ENCODE measurements at regions not wholly inside any gene's neighbourhood (a gene's known extent, or its start where the extent isn't known, plus 50 kb on each side); places are given as distances from the start of the nearest gene placed in this dataset.
A peak's percentile ranks its signal among the peaks of the same experiment; 100 is the strongest.

DNA sequence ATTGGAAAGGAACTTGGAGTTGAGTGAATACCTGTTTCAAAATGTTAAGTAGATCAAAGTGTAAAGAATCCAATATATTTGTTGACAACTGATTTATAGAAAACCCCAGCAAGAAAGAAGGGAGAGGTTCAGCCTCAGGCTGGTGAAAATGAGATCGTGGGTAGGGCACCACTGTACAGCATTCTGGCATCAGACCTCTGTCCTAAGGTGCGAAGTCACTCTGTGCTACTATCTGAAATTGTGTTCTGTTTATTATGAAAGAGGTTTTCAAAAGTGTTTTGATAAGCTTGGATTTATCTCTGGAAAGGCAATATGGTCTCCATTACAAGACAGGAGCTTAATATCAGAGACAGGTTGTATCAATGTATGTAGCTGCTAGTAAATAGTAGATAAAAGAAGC is 80.5 kb upstream of the MAP4K3 start:
- DNase-seq (no peak), ATAC-seq (ENCODE audit: insufficient read depth, low FRiP score) (no peak)
- Histone ChIP-seq H3K27me3 (ENCODE audit: control insufficient read depth in 3 of 3, insufficient read depth in 3 of 3, low read length in 2 of 3) (no peaks in the 10 kb centered on the region), H3K27ac (ENCODE audit: low read depth in 1 of 2, low read length in 1 of 2) (peak overlapping the region; percentile 83 to 91), H3K9me3 (ENCODE audit: control insufficient read depth in 4 of 4, insufficient read depth in 3 of 4, low read length in 3 of 4) (peaks cover 0 to 5% (median 2%) of the 10 kb centered on the region in 4 donors), H3K4me1 (ENCODE audit: control insufficient read depth in 5 of 5, insufficient read depth in 5 of 5, low read length in 5 of 5) (peaks cover 0 to 39% (median 16%) of the 10 kb centered on the region in 5 donors), H3K4me3 (no peak overlapping the region), H3K9ac (ENCODE audit: insufficient read depth in 1 of 2, low read length in 2 of 2) (no peak overlapping the region), H3K36me3 (ENCODE audit: control insufficient read depth in 4 of 4, insufficient read depth in 4 of 4, low read length in 4 of 4) (no peaks in the 10 kb centered on the region)
- TF ChIP-seq, protein P1, sequence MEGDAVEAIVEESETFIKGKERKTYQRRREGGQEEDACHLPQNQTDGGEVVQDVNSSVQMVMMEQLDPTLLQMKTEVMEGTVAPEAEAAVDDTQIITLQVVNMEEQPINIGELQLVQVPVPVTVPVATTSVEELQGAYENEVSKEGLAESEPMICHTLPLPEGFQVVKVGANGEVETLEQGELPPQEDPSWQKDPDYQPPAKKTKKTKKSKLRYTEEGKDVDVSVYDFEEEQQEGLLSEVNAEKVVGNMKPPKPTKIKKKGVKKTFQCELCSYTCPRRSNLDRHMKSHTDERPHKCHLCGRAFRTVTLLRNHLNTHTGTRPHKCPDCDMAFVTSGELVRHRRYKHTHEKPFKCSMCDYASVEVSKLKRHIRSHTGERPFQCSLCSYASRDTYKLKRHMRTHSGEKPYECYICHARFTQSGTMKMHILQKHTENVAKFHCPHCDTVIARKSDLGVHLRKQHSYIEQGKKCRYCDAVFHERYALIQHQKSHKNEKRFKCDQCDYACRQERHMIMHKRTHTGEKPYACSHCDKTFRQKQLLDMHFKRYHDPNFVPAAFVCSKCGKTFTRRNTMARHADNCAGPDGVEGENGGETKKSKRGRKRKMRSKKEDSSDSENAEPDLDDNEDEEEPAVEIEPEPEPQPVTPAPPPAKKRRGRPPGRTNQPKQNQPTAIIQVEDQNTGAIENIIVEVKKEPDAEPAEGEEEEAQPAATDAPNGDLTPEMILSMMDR (IDR thresholded peaks at IDR 0.05; ENCODE audit: control extremely low read depth, extremely low read depth): no peak
- WGBS, 2 donors: 86% methylated on average over 2 of the region's 2 CpGs

DNA sequence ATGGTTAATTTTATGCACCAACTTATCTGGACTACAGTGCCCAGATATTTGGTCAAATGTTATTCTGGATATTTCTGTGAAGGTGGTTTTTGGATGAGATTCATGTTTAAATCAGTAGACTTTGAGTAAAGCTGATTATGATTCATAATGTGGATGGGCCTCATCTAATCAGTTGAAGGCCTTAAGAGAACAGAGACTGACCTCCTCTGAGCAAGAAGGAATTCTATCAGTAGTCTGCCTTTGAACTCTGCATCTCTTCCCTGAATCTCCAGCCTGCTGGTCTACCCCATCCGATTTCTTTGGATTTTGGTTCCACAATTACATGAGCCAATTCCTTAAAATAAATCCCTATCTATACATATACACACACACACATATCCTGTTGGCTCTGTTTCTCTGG is 82.8 kb upstream of the MAP4K3 start:
- Histone ChIP-seq H3K4me3 (no peak overlapping the region), H3K4me1 (ENCODE audit: control insufficient read depth in 5 of 5, insufficient read depth in 5 of 5, low read length in 5 of 5) (peaks cover 0 to 31% (median 10%) of the 10 kb centered on the region in 5 donors), H3K27me3 (ENCODE audit: control insufficient read depth in 3 of 3, insufficient read depth in 3 of 3, low read length in 2 of 3) (no peaks in the 10 kb centered on the region), H3K9me3 (ENCODE audit: control insufficient read depth in 4 of 4, insufficient read depth in 3 of 4, low read length in 3 of 4) (peaks cover 0 to 5% (median 2%) of the 10 kb centered on the region in 4 donors), H3K27ac (ENCODE audit: low read depth in 1 of 2, low read length in 1 of 2) (no peak overlapping the region), H3K36me3 (ENCODE audit: control insufficient read depth in 4 of 4, insufficient read depth in 4 of 4, low read length in 4 of 4) (no peaks in the 10 kb centered on the region), H3K9ac (ENCODE audit: insufficient read depth in 1 of 2, low read length in 2 of 2) (no peak overlapping the region)
- WGBS, 2 donors: 86 to 88% methylated on average over 1 of the region's 1 CpG
- TF ChIP-seq, protein P1 (IDR thresholded peaks at IDR 0.05; ENCODE audit: control extremely low read depth, extremely low read depth): no peak
- no peak for ATAC-seq (ENCODE audit: insufficient read depth, low FRiP score)
- DNase-seq: no peak

DNA sequence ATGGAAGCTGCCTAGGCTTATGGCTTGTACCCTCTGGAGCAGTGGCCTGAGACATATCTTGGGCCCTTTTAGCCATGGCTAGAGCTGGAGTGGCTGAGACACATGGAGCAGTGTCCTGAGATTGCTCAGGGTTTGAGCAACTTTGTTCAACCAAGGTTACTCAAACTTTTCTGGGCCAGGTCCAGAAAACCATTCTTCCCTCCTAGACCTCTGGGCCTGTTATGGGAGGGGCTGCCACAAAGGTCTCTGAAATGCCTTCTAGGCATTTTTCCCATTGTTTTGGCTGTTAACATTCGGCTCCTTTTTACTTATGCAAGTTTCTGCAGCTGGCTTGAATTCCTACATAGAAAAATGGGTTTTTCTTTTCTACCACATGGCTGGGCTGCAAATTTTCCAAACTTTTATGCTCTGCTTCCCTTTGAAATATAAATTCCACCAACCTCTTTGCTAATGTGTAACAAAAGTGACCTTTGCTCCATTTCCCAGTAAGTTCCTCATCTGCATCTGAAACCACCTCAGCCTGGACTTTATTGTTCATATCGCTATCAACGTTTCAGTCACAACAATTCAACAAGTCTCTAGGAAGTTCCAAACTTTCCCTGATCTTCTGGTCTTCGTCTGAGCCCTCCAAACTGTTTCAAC is 84.9 kb upstream of the MAP4K3 start:
- H3K9me3 ChIP-seq (ENCODE audit: control insufficient read depth in 4 of 4, insufficient read depth in 3 of 4, low read length in 3 of 4): peaks cover 0 to 5% (median 2%) of the 10 kb centered on the region in 4 donors
- no peak overlapping the region for H3K9ac ChIP-seq (ENCODE audit: insufficient read depth in 1 of 2, low read length in 2 of 2)
- no peaks in the 10 kb centered on the region for H3K36me3 ChIP-seq (ENCODE audit: control insufficient read depth in 4 of 4, insufficient read depth in 4 of 4, low read length in 4 of 4)
- no peak overlapping the region for H3K27ac ChIP-seq (ENCODE audit: low read depth in 1 of 2, low read length in 1 of 2)
- H3K4me1 ChIP-seq (ENCODE audit: control insufficient read depth in 5 of 5, insufficient read depth in 5 of 5, low read length in 5 of 5): peaks cover 0 to 27% (median 8%) of the 10 kb centered on the region in 5 donors
- no peak overlapping the region for H3K4me3 ChIP-seq
- TF ChIP-seq, protein P1 (IDR thresholded peaks at IDR 0.05; ENCODE audit: control extremely low read depth, extremely low read depth): no peak
- no peaks in the 10 kb centered on the region for H3K27me3 ChIP-seq (ENCODE audit: control insufficient read depth in 3 of 3, insufficient read depth in 3 of 3, low read length in 2 of 3)
- 77 to 95% methylated on average over 4 of the region's 4 CpGs for WGBS, 2 donors
- ATAC-seq (ENCODE audit: insufficient read depth, low FRiP score): no peak
- DNase-seq: no peak

DNA sequence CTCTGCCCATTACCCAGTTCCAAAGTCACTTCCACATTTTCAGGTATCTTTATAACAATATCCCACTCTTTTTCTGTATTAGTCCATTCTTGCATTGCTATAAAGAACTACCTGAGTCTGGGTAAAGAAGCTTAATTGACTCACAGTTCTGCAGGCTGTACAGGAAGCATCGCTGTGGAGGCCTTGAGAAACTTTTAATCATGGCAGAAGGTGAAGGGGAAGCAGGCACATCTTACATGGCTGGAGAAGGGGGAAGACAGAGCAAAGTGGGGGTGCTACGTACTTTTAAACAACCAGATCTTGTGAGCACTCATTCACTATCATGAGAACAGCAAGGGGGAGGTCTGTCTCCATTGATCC is 85.4 kb upstream of the MAP4K3 start:
- Histone ChIP-seq H3K4me1 (ENCODE audit: control insufficient read depth in 5 of 5, insufficient read depth in 5 of 5, low read length in 5 of 5) (peaks cover 0 to 24% (median 3%) of the 10 kb centered on the region in 5 donors), H3K36me3 (ENCODE audit: control insufficient read depth in 4 of 4, insufficient read depth in 4 of 4, low read length in 4 of 4) (no peaks in the 10 kb centered on the region), H3K27ac (ENCODE audit: low read depth in 1 of 2, low read length in 1 of 2) (no peak overlapping the region), H3K9me3 (ENCODE audit: control insufficient read depth in 4 of 4, insufficient read depth in 3 of 4, low read length in 3 of 4) (peaks cover 0 to 5% (median 2%) of the 10 kb centered on the region in 4 donors), H3K4me3 (no peak overlapping the region), H3K9ac (ENCODE audit: insufficient read depth in 1 of 2, low read length in 2 of 2) (no peak overlapping the region), H3K27me3 (ENCODE audit: control insufficient read depth in 3 of 3, insufficient read depth in 3 of 3, low read length in 2 of 3) (no peaks in the 10 kb centered on the region)
- 75 to 95% methylated on average over 2 of the region's 2 CpGs for WGBS, 2 donors
- TF ChIP-seq, protein P1 (IDR thresholded peaks at IDR 0.05; ENCODE audit: control extremely low read depth, extremely low read depth): no peak
- ATAC-seq (ENCODE audit: insufficient read depth, low FRiP score) (no peak), DNase-seq (no peak)

Measured in lung (tissue), 11 donors.